Astrocyte (in vitro differentiated cells and primary cell): ENCODE measurements at regions not wholly inside any gene's neighbourhood (a gene's known extent, or its start where the extent isn't known, plus 50 kb on each side); places are given as distances from the start of the nearest gene placed in this dataset.

Experiments used
- DNase-seq: peaks from one replicate; pipeline ENCODE4 v3.0.0-alpha.2; 2010; ENCODE audit warnings: low read depth
- FAIRE-seq: peaks from 2 replicates; lab custom pipeline; 2011; peaks lifted over from hg19 to GRCh38; lab: Jason Lieb, UNC
- H2AFZ ChIP-seq: 2 replicates; pipeline ENCODE4 v1.6.0; 2012; ENCODE audit warnings: low read depth, low read length, inconsistent platforms
- H3K27ac ChIP-seq: 2 replicates; pipeline ENCODE4 v1.5.1; 2011; ENCODE audit warnings: low read depth, low read length, inconsistent platforms
- H3K27me3 ChIP-seq: 2 replicates; pipeline ENCODE4 v1.6.0; 2011; ENCODE audit warnings: low read length, inconsistent platforms; ENCODE audit not compliant: insufficient read depth
- H3K36me3 ChIP-seq: 2 replicates; pipeline ENCODE4 v1.5.1; 2011; ENCODE audit warnings: low read length, inconsistent platforms; ENCODE audit not compliant: insufficient read depth
- H3K4me1 ChIP-seq: 2 replicates; pipeline ENCODE4 v1.5.1; 2011; ENCODE audit warnings: low read length, inconsistent platforms; ENCODE audit not compliant: insufficient read depth
- H3K4me2 ChIP-seq: 2 replicates; pipeline ENCODE4 v1.6.0; 2012; ENCODE audit warnings: low read length, inconsistent platforms
- H3K4me3 ChIP-seq: 2 replicates; pipeline ENCODE4 v1.5.1; 2011; ENCODE audit warnings: low read depth, mild to moderate bottlenecking, low read length, inconsistent platforms; ENCODE audit not compliant: insufficient read depth
- H3K79me2 ChIP-seq: 2 replicates; pipeline ENCODE4 v1.6.0; 2012; ENCODE audit warnings: mild to moderate bottlenecking, low read length, inconsistent platforms; ENCODE audit not compliant: insufficient read depth
- H3K9ac ChIP-seq: 2 replicates; pipeline ENCODE4 v1.6.0; 2012; ENCODE audit warnings: mild to moderate bottlenecking, low read length, inconsistent platforms
- H3K9me3 ChIP-seq: 2 replicates; pipeline ENCODE4 v1.5.1; 2012; ENCODE audit warnings: low read depth, mild to moderate bottlenecking, low read length, inconsistent platforms; ENCODE audit not compliant: insufficient read depth
- H4K20me1 ChIP-seq: 2 replicates; pipeline ENCODE4 v1.6.0; 2012; ENCODE audit warnings: low read length, inconsistent platforms; ENCODE audit not compliant: insufficient read depth
- H3K27ac Mint-ChIP-seq: one replicate; pipeline ENCODE4 v1.8.0; 2021; ENCODE audit warnings: mild to moderate bottlenecking, mixed read lengths; ENCODE audit not compliant: unreplicated experiment
- H3K27me3 Mint-ChIP-seq: one replicate; pipeline ENCODE4 v1.8.0; 2021; ENCODE audit warnings: low read depth, mixed read lengths; ENCODE audit not compliant: unreplicated experiment
- H3K36me3 Mint-ChIP-seq: one replicate; pipeline ENCODE4 v1.8.0; 2021; ENCODE audit warnings: low read depth, mixed read lengths; ENCODE audit not compliant: unreplicated experiment
- H3K4me1 Mint-ChIP-seq: one replicate; pipeline ENCODE4 v1.8.0; 2021; ENCODE audit warnings: low read depth, mixed read lengths; ENCODE audit not compliant: unreplicated experiment
- H3K4me3 Mint-ChIP-seq: one replicate; pipeline ENCODE4 v1.8.0; 2021; ENCODE audit warnings: mild to moderate bottlenecking, moderate library complexity, mixed read lengths; ENCODE audit not compliant: unreplicated experiment
- H3K9me3 Mint-ChIP-seq: one replicate; pipeline ENCODE4 v1.8.0; 2021; ENCODE audit warnings: mild to moderate bottlenecking, mixed read lengths; ENCODE audit not compliant: unreplicated experiment
- CTCF ChIP-seq: IDR thresholded peaks from 2 replicates; pipeline ENCODE4 v1.5.1; 2011; ENCODE audit warnings: low read depth, mild to moderate bottlenecking, inconsistent platforms, low read length, moderate library complexity; ENCODE audit not compliant: insufficient read depth
- EZH2 ChIP-seq: IDR thresholded peaks from 2 replicates; pipeline ENCODE4 v1.6.1; 2012; ENCODE audit warnings: mild to moderate bottlenecking, low read length, inconsistent platforms; ENCODE audit not compliant: insufficient read depth

GRCh38 chr16:13435873-13436474 lies 484.0 kb upstream of the ERCC4 start:
- Histone ChIP-seq H3K79me2 (no peaks in the 10 kb centered on the region), H2AFZ (no peak overlapping the region), H3K27me3 (no peaks in the 10 kb centered on the region), H3K4me2 (no peak overlapping the region), H3K27ac (no peak overlapping the region), H3K4me3 (no peak overlapping the region), H3K4me1 (peaks cover 4% of the 10 kb centered on the region), H4K20me1 (no peaks in the 10 kb centered on the region), H3K36me3 (no peaks in the 10 kb centered on the region), H3K9ac (no peak overlapping the region), H3K9me3 (no peaks in the 10 kb centered on the region)
- H3K27ac Mint-ChIP-seq = peak overlapping the region; percentile 66
- DNase-seq (no peak), FAIRE-seq (no peak)
- H3K4me3 Mint-ChIP-seq = no peak overlapping the region
- TF ChIP-seq CTCF (no peak), EZH2 (no peak)
- no peaks in the 10 kb centered on the region for H3K27me3 Mint-ChIP-seq
- peaks cover 28% of the 10 kb centered on the region for H3K4me1 Mint-ChIP-seq
- peaks cover under 1% of the 10 kb centered on the region for H3K36me3 Mint-ChIP-seq
- H3K9me3 Mint-ChIP-seq = no peaks in the 10 kb centered on the region

GRCh38 chr16:13436641-13437412 lies 483.1 kb upstream of the ERCC4 start:
- Histone ChIP-seq H3K27me3 (no peaks in the 10 kb centered on the region), H2AFZ (peak overlapping the region; percentile 5), H3K9ac (no peak overlapping the region), H3K4me3 (no peak overlapping the region), H3K9me3 (no peaks in the 10 kb centered on the region), H3K36me3 (no peaks in the 10 kb centered on the region), H3K79me2 (no peaks in the 10 kb centered on the region), H3K27ac (no peak overlapping the region), H3K4me1 (peaks cover 4% of the 10 kb centered on the region), H4K20me1 (no peaks in the 10 kb centered on the region), H3K4me2 (peak overlapping the region; percentile 20)
- Mint-ChIP-seq H3K36me3 (peaks cover 2% of the 10 kb centered on the region), H3K4me1 (peaks cover 26% of the 10 kb centered on the region), H3K4me3 (peak overlapping the region; percentile 27), H3K27me3 (no peaks in the 10 kb centered on the region), H3K27ac (peak overlapping the region; percentile 59), H3K9me3 (no peaks in the 10 kb centered on the region)
- no peak for FAIRE-seq
- TF ChIP-seq CTCF = no peak
- TF ChIP-seq EZH2 = no peak
- DNase-seq = peak; percentile 28

- Histone ChIP-seq H2AFZ (no peak overlapping the region), H3K27me3 (no peaks in the 10 kb centered on the region), H3K9me3 (no peaks in the 10 kb centered on the region), H3K9ac (no peak overlapping the region), H3K4me2 (no peak overlapping the region), H3K27ac (no peak overlapping the region), H3K36me3 (no peaks in the 10 kb centered on the region), H3K79me2 (no peaks in the 10 kb centered on the region), H3K4me3 (no peak overlapping the region), H3K4me1 (peaks cover 4% of the 10 kb centered on the region), H4K20me1 (no peaks in the 10 kb centered on the region)
- H3K9me3 Mint-ChIP-seq = no peaks in the 10 kb centered on the region
- peak overlapping the region; percentile 59 for H3K27ac Mint-ChIP-seq
- TF ChIP-seq EZH2 = no peak
- FAIRE-seq (no peak), DNase-seq (no peak)
- no peaks in the 10 kb centered on the region for H3K27me3 Mint-ChIP-seq
- peaks cover 26% of the 10 kb centered on the region for H3K4me1 Mint-ChIP-seq
- H3K4me3 Mint-ChIP-seq = no peak overlapping the region
- peaks cover 2% of the 10 kb centered on the region for H3K36me3 Mint-ChIP-seq
These were observed 482.6 kb upstream of the ERCC4 start for GRCh38 chr16:13437413-13437795.
